ENCODE measurements at regions not wholly inside any gene's neighbourhood (a gene's known extent, or its start where the extent isn't known, plus 50 kb on each side); places are given as distances from the start of the nearest gene placed in this dataset.

GRCh38 chr15:62483814-62484213 is 318.7 kb upstream of the C2CD4B start:
- TF ChIP-seq CTCF (IDR thresholded peaks at IDR 0.05), result no peak
- H3K36me3 ChIP-seq, result no peaks in the 10 kb centered on the region
- no peak for DNase-seq (ENCODE audit: low spot score in 2 of 2)
- no peaks in the 10 kb centered on the region for H3K27me3 ChIP-seq
- H3K4me3 ChIP-seq, result no peak overlapping the region
- intact Hi-C loops (cut with DNase I), result no loop called here
- H3K4me1 ChIP-seq, result peaks cover 0 to 10% of the 10 kb centered on the region in 2 donors
- H3K27ac ChIP-seq, result peak overlapping the region in 1 of 2 donors; percentile 32
- no peaks in the 10 kb centered on the region for H3K9me3 ChIP-seq

- H3K36me3 ChIP-seq, result no peaks in the 10 kb centered on the region
- no peak for TF ChIP-seq CTCF (IDR thresholded peaks at IDR 0.05)
- no peak for DNase-seq (ENCODE audit: low spot score in 2 of 2)
- H3K9me3 ChIP-seq, result no peaks in the 10 kb centered on the region
- no peak overlapping the region for H3K27ac ChIP-seq
- peaks cover 0 to 10% of the 10 kb centered on the region in 2 donors for H3K4me1 ChIP-seq
- H3K27me3 ChIP-seq, result no peaks in the 10 kb centered on the region
- H3K4me3 ChIP-seq, result no peak overlapping the region
- intact Hi-C loops (cut with DNase I), result no loop called here
These were observed 320.2 kb upstream of the C2CD4B start for GRCh38 chr15:62485170-62485720.

- H3K36me3 ChIP-seq, result no peaks in the 10 kb centered on the region
- peaks cover 0 to 10% of the 10 kb centered on the region in 2 donors for H3K4me1 ChIP-seq
- no peak for DNase-seq (ENCODE audit: low spot score in 2 of 2)
- no peaks in the 10 kb centered on the region for H3K9me3 ChIP-seq
- TF ChIP-seq CTCF (IDR thresholded peaks at IDR 0.05), result no peak
- intact Hi-C loops (cut with DNase I), result no loop called here
- H3K27me3 ChIP-seq, result no peaks in the 10 kb centered on the region
- no peak overlapping the region for H3K4me3 ChIP-seq
- no peak overlapping the region for H3K27ac ChIP-seq
These were observed 321.0 kb upstream of the C2CD4B start for GRCh38 chr15:62486041-62486440.

GRCh38 chr15:62488387-62488786 is 323.3 kb upstream of the C2CD4B start:
- H3K9me3 ChIP-seq, result no peaks in the 10 kb centered on the region
- H3K27ac ChIP-seq, result no peak overlapping the region
- H3K4me1 ChIP-seq, result peaks cover 0 to 8% of the 10 kb centered on the region in 2 donors
- no peak overlapping the region for H3K4me3 ChIP-seq
- intact Hi-C loops (cut with DNase I), result no loop called here
- H3K36me3 ChIP-seq, result no peaks in the 10 kb centered on the region
- no peaks in the 10 kb centered on the region for H3K27me3 ChIP-seq
- no peak for DNase-seq (ENCODE audit: low spot score in 2 of 2)
- TF ChIP-seq CTCF (IDR thresholded peaks at IDR 0.05), result no peak

GRCh38 chr15:62491642-62492041 is 326.6 kb upstream of the C2CD4B start:
- no peak for TF ChIP-seq CTCF (IDR thresholded peaks at IDR 0.05)
- Histone ChIP-seq H3K4me1 (peaks cover 0 to 9% of the 10 kb centered on the region in 2 donors), H3K36me3 (no peaks in the 10 kb centered on the region), H3K9me3 (no peaks in the 10 kb centered on the region), H3K4me3 (no peak overlapping the region), H3K27me3 (no peaks in the 10 kb centered on the region), H3K27ac (no peak overlapping the region)
- intact Hi-C loops (cut with DNase I), result no loop called here
- no peak for DNase-seq (ENCODE audit: low spot score in 2 of 2)

- Histone ChIP-seq H3K4me1 (peaks cover 0 to 17% of the 10 kb centered on the region in 2 donors), H3K27ac (no peak overlapping the region), H3K4me3 (no peak overlapping the region), H3K9me3 (no peaks in the 10 kb centered on the region), H3K27me3 (no peaks in the 10 kb centered on the region), H3K36me3 (no peaks in the 10 kb centered on the region)
- no peak for TF ChIP-seq CTCF (IDR thresholded peaks at IDR 0.05)
- intact Hi-C loops (cut with DNase I), result no loop called here
- no peak for DNase-seq (ENCODE audit: low spot score in 2 of 2)
These were observed 327.8 kb upstream of the C2CD4B start for GRCh38 chr15:62492900-62493299.

All from ascending aorta (tissue), 2 donors.